Cardiac muscle cell (in vitro differentiated cells and primary cell): ENCODE measurements at regions not wholly inside any gene's neighbourhood (a gene's known extent, or its start where the extent isn't known, plus 50 kb on each side); places are given as distances from the start of the nearest gene placed in this dataset.
A peak's percentile ranks its signal among the peaks of the same experiment; 100 is the strongest.

Experiments used
- DNase-seq, 2 donors: peaks; one replicate each; pipeline versions ENCODE4 v3.0.0 to v3.0.0-alpha.2; 2010 to 2017; ENCODE audit warnings: low read depth in 1 of 2, low spot score in 1 of 2
- H3K27ac ChIP-seq: fragments of 200-600 bp; sonication (generic); 2 replicates; pipeline ENCODE4 v1.5.1; 2016
- H3K27me3 ChIP-seq: fragments of 200-600 bp; sonication (generic); 2 replicates; pipeline ENCODE4 v1.6.0; 2016; ENCODE audit warnings: control low read depth
- H3K36me3 ChIP-seq: fragments of 200-600 bp; sonication (generic); 2 replicates; pipeline ENCODE4 v1.5.1; 2016; ENCODE audit warnings: control low read depth
- H3K4me1 ChIP-seq: fragments of 200-600 bp; sonication (generic); 2 replicates; pipeline ENCODE4 v1.8.1; 2017; ENCODE audit warnings: low read depth, mild to moderate bottlenecking, mixed run types
- H3K4me3 ChIP-seq: fragments of 200-600 bp; sonication (generic); 2 replicates; pipeline ENCODE4 v1.5.1; 2016; ENCODE audit warnings: mild to moderate bottlenecking
- H3K9me3 ChIP-seq: fragments of 200-600 bp; sonication (generic); 2 replicates; pipeline ENCODE4 v1.5.1; 2017; ENCODE audit warnings: low read depth, mild to moderate bottlenecking, control low read depth
- TF ChIP-seq, protein P1 (sequence below): IDR thresholded peaks from 2 replicates; pipeline ENCODE4 v1.5.1; 2012; ENCODE audit warnings: low read depth, mild to moderate bottlenecking, low read length

DNA sequence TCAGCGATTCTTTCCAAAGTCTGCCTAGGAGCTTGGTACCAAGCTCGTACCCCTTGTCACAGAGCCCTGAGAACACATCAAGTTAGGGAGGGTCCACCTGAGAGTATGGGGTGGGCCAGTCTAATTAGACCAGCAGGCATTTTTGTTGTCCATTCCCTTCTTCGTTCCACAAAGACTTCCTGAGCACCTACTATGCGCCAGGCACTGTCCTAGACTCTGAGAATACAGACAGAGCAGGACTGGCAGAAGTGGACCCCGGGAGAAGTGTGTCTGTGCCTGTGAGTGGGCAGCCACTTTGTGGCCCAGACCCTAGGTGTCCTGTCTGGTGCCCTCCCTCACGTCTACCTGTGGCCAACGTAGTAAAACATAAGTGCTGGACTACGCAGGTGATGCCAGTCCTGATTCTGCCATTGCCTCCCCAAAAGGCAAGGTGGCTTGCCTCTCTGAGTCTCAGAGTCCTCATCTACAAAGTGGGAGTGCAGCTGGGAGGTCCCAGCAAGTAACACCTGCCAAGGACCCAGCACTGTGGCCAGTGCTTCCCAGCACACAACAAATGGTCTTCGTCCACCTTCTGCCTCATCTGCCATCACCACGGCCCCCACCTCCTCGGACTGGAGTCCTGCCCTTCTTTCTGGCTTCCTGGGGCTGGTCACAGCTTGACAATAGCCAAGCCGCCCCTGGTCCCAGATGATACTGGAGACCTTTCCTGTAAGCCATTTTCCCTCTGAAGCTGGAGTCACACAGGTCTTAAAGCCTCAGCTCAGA is 54.3 kb upstream of the DUSP5 start:
- Histone ChIP-seq H3K4me1 (peaks cover 32% of the 10 kb centered on the region), H3K27ac (peak overlapping the region; percentile 97), H3K27me3 (no peaks in the 10 kb centered on the region), H3K36me3 (no peaks in the 10 kb centered on the region), H3K9me3 (no peaks in the 10 kb centered on the region), H3K4me3 (no peak overlapping the region)
- TF ChIP-seq, protein P1, sequence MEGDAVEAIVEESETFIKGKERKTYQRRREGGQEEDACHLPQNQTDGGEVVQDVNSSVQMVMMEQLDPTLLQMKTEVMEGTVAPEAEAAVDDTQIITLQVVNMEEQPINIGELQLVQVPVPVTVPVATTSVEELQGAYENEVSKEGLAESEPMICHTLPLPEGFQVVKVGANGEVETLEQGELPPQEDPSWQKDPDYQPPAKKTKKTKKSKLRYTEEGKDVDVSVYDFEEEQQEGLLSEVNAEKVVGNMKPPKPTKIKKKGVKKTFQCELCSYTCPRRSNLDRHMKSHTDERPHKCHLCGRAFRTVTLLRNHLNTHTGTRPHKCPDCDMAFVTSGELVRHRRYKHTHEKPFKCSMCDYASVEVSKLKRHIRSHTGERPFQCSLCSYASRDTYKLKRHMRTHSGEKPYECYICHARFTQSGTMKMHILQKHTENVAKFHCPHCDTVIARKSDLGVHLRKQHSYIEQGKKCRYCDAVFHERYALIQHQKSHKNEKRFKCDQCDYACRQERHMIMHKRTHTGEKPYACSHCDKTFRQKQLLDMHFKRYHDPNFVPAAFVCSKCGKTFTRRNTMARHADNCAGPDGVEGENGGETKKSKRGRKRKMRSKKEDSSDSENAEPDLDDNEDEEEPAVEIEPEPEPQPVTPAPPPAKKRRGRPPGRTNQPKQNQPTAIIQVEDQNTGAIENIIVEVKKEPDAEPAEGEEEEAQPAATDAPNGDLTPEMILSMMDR: no peak
- DNase-seq: no peak

DNA sequence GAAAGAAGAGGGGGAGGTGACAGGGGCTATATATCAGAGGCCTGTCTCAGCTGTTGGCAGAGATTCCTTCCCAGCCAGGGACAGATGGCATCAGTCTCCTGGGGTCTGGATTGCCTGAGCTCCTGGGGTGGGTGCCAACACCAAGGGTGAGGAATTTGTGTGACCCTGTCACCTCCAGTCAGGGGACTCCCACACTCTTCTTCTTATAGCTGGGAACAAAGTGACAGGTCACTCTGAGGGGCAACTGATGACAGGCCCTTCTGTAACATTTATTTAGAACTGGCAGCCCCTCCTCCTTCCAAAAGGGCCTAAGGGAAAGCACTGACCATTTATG is 53.7 kb upstream of the DUSP5 start:
- Histone ChIP-seq H3K4me1 (peaks cover 32% of the 10 kb centered on the region), H3K4me3 (no peak overlapping the region), H3K36me3 (no peaks in the 10 kb centered on the region), H3K27me3 (no peaks in the 10 kb centered on the region), H3K9me3 (no peaks in the 10 kb centered on the region), H3K27ac (peak overlapping the region; percentile 97)
- TF ChIP-seq, protein P1: no peak
- peak in 1 of 2 donors; percentile 87 for DNase-seq

DNA sequence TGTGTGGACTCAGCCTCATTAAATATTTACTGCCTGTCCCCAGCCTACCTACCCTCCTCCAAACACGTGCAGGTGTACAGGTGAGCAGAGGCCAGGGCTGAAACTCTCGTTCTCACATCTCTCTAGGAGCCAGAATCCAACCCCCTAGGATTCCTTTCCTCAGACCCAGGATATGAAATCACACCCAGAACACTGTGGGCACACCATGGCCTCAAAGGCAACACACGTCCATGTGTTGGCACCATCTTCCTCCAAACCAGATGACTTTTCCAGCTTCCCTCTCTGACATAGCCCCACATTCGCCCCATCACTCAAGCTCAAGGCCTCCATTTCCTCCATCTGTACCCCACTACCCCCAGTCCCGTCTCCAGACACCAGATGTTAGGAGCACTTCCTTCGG is 51.8 kb upstream of the DUSP5 start:
- no peaks in the 10 kb centered on the region for H3K36me3 ChIP-seq
- H3K27me3 ChIP-seq: no peaks in the 10 kb centered on the region
- H3K9me3 ChIP-seq: no peaks in the 10 kb centered on the region
- TF ChIP-seq, protein P1: no peak
- H3K4me3 ChIP-seq: no peak overlapping the region
- peaks cover 32% of the 10 kb centered on the region for H3K4me1 ChIP-seq
- H3K27ac ChIP-seq: no peak overlapping the region
- no peak for DNase-seq

DNA sequence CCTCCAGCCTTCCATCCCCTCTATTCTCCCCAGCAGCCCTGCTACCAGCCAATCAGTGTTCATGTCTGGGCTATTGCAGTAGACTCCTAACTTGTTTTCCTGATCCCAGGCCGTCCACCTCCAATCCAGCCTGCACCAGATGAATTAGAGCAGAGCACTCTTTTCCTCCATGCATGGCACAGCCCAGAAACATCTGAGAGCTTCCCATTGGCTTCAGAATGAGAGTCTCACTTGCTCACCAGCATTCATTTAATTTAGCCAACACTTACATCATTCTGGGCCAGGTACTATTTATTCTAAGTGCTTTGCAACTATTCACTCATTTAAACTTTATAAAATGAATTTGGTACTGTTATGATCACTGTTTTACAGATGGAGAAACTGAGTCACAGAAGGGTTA is 51.4 kb upstream of the DUSP5 start:
- Histone ChIP-seq H3K27ac (no peak overlapping the region), H3K9me3 (no peaks in the 10 kb centered on the region), H3K27me3 (no peaks in the 10 kb centered on the region), H3K36me3 (no peaks in the 10 kb centered on the region), H3K4me3 (no peak overlapping the region), H3K4me1 (peaks cover 32% of the 10 kb centered on the region)
- TF ChIP-seq, protein P1: no peak
- no peak for DNase-seq

DNA sequence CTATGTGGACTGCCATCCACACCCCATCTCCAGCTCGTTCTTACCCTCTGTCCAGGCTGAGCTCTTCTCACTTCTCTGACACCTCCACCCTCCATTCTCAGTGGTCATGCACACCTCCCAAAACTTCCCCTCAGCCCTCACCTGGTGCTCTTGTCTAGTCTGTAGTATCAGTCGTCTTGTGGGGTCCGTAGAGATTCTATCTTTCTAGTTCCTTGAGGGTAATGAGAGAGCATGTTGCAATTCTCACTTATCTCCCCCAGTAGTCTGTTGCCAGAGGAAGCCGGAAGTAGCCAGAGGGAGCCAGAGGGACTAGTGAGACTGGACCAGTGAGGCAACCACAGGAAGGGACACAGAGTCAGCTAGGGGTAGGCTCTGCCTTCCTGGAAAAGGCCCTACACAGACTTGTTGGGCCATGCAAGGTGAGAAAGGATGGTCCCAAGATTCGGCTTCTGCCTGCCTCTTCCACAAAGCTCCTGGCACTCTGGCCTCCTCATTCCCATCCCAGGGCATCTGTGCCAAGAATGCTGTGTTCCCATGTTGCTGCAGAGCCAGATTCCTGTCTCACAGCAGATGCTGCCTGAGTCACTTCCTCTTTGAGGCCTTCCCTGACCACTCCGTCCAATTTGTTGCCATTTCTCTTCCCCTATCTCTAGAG is 50.6 kb upstream of the DUSP5 start:
- TF ChIP-seq, protein P1: peak; percentile 37
- Histone ChIP-seq H3K9me3 (no peaks in the 10 kb centered on the region), H3K4me1 (peaks cover 26% of the 10 kb centered on the region), H3K27ac (no peak overlapping the region), H3K27me3 (no peaks in the 10 kb centered on the region), H3K36me3 (no peaks in the 10 kb centered on the region), H3K4me3 (no peak overlapping the region)
- peak in 1 of 2 donors; percentile 94 for DNase-seq
